Ishikawa (cell line): ENCODE measurements at regions not wholly inside any gene's neighbourhood (a gene's known extent, or its start where the extent isn't known, plus 50 kb on each side); places are given as distances from the start of the nearest gene placed in this dataset.

Source experiments
- EP300 ChIP-seq: IDR thresholded peaks from 2 replicates; pipeline ENCODE4 v1.6.1; 2012; ENCODE audit warnings: borderline replicate concordance
- RAD21 ChIP-seq: IDR thresholded peaks from 2 replicates; pipeline ENCODE4 v1.6.1; 2012; ENCODE audit warnings: low read depth
- TCF12 ChIP-seq: IDR thresholded peaks from 2 replicates; pipeline ENCODE4 v1.6.1; 2012; ENCODE audit warnings: low read depth
- TEAD4 ChIP-seq: IDR thresholded peaks from 2 replicates; pipeline ENCODE4 v1.6.1; 2012

GRCh38 chr10:94115725-94116124 lies 122.0 kb downstream of the PLCE1 start:
- no peak for TF ChIP-seq RAD21
- no peak for TF ChIP-seq EP300
- no peak for TF ChIP-seq TEAD4
- TF ChIP-seq TCF12: no peak
